ENCODE measurements at regions not wholly inside any gene's neighbourhood (a gene's known extent, or its start where the extent isn't known, plus 50 kb on each side); places are given as distances from the start of the nearest gene placed in this dataset.

DNA sequence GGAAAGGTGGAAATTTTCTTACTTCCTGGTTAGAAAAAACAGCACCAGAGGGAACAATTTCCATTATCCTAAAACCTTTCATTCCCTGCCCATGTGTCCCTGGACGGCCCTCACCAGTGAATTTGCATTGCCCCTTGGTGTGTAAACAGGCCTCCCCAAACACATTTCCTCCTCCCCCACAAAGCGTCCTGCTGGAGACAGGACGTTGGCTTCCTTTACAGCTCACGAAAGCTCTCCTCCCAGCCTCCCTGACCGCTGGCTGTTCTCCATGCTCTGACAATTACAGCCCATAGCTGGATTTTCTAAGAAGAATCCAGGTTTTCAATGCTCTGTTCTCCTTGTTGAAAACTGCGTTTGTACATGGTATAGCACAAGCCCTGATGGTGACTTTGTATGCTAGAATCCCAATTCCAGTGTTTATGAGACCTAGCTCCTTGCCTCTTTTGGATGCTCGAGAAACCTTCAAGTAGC is 724.2 kb upstream of the CELF2 start:
- TF ChIP-seq, protein P1, sequence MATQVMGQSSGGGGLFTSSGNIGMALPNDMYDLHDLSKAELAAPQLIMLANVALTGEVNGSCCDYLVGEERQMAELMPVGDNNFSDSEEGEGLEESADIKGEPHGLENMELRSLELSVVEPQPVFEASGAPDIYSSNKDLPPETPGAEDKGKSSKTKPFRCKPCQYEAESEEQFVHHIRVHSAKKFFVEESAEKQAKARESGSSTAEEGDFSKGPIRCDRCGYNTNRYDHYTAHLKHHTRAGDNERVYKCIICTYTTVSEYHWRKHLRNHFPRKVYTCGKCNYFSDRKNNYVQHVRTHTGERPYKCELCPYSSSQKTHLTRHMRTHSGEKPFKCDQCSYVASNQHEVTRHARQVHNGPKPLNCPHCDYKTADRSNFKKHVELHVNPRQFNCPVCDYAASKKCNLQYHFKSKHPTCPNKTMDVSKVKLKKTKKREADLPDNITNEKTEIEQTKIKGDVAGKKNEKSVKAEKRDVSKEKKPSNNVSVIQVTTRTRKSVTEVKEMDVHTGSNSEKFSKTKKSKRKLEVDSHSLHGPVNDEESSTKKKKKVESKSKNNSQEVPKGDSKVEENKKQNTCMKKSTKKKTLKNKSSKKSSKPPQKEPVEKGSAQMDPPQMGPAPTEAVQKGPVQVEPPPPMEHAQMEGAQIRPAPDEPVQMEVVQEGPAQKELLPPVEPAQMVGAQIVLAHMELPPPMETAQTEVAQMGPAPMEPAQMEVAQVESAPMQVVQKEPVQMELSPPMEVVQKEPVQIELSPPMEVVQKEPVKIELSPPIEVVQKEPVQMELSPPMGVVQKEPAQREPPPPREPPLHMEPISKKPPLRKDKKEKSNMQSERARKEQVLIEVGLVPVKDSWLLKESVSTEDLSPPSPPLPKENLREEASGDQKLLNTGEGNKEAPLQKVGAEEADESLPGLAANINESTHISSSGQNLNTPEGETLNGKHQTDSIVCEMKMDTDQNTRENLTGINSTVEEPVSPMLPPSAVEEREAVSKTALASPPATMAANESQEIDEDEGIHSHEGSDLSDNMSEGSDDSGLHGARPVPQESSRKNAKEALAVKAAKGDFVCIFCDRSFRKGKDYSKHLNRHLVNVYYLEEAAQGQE (IDR thresholded peaks at IDR 0.05; ENCODE audit: low read depth): no peak
- TF ChIP-seq, protein P2, sequence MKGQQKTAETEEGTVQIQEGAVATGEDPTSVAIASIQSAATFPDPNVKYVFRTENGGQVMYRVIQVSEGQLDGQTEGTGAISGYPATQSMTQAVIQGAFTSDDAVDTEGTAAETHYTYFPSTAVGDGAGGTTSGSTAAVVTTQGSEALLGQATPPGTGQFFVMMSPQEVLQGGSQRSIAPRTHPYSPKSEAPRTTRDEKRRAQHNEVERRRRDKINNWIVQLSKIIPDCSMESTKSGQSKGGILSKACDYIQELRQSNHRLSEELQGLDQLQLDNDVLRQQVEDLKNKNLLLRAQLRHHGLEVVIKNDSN (IDR thresholded peaks at IDR 0.05): no peak
